ENCODE measurements at regions not wholly inside any gene's neighbourhood (a gene's known extent, or its start where the extent isn't known, plus 50 kb on each side); places are given as distances from the start of the nearest gene placed in this dataset.
A peak's percentile ranks its signal among the peaks of the same experiment; 100 is the strongest.
"Not testable (repeated sequence)": the region's sequence is repeated elsewhere in the genome, so short reads cannot be mapped to it uniquely, and the experiment has no call there.

- FAIRE-seq; POLR2A ChIA-PET (ENCODE audit: partially characterized antibody); H3K23me2 ChIP-seq (ENCODE audit: low read depth, low read length); H3K4me1 ChIP-seq (replicated peaks in 1 of 4; ENCODE audit: control insufficient read depth in 3 of 4, insufficient read depth in 4 of 4, low read length in 3 of 4); H2BK5ac ChIP-seq (ENCODE audit: low read depth, low read length); H2AK5ac ChIP-seq (ENCODE audit: low read depth, low read length); H3K79me2 ChIP-seq (ENCODE audit: control insufficient read depth in 1 of 2, insufficient read depth in 2 of 2, low read length in 2 of 2); H3K23ac ChIP-seq (ENCODE audit: insufficient read length); H3K14ac ChIP-seq (ENCODE audit: insufficient read length); H3K18ac ChIP-seq (ENCODE audit: extremely low read depth, low read length); H2BK20ac ChIP-seq (ENCODE audit: low read length); H4K91ac ChIP-seq (replicated peaks; ENCODE audit: insufficient read length, low read length); H4K8ac ChIP-seq (ENCODE audit: extremely low read depth, insufficient read depth, low read length); H3K9ac ChIP-seq (replicated peaks in 1 of 4; ENCODE audit: extremely low read depth in 1 of 4, low read depth in 3 of 4, low read length in 3 of 4); H3K79me1 ChIP-seq (ENCODE audit: low read depth, low read length); H2BK12ac ChIP-seq (ENCODE audit: low read depth, low read length); H3K27ac ChIP-seq (ENCODE audit: low read depth, low read length); H2AFZ ChIP-seq (ENCODE audit: low read length); H3K4me2 ChIP-seq (ENCODE audit: insufficient read depth in 1 of 2, low read depth in 2 of 2, low read length in 2 of 2); H4K5ac ChIP-seq (ENCODE audit: insufficient read length, low read depth, low read length); CTCF ChIA-PET (ENCODE audit: partially characterized antibody); H3K4ac ChIP-seq (replicated peaks; ENCODE audit: insufficient read length, low read depth, low read length); H2BK120ac ChIP-seq (replicated peaks; ENCODE audit: low read depth, low read length); H3K56ac ChIP-seq (replicated peaks; ENCODE audit: insufficient read length, low read depth, low read length); H3K36me3 ChIP-seq (ENCODE audit: control insufficient read depth in 2 of 4, insufficient read depth in 4 of 4, low read length in 3 of 4); H4K20me1 ChIP-seq (replicated peaks in 1 of 2; ENCODE audit: control insufficient read depth in 1 of 2, insufficient read depth in 2 of 2, low read length in 2 of 2); H3K27me3 ChIP-seq (replicated peaks in 1 of 4; ENCODE audit: control insufficient read depth in 3 of 4, extremely low read depth in 1 of 4, insufficient read depth in 3 of 4, low read length in 3 of 4); H2BK15ac ChIP-seq (ENCODE audit: low read length); DNase-seq (ENCODE audit: low read depth in 1 of 2, low spot score in 2 of 2); H3K4me3 ChIP-seq (ENCODE audit: extremely low read depth in 1 of 4, insufficient read depth in 2 of 4, low read depth in 3 of 4, low read length in 4 of 4): not testable (repeated sequence)
- 86% methylated on average over 6 of the region's 6 CpGs; no CpG with 5 or more reads in 1 of the 2 experiments for WGBS, 2 experiments (ENCODE audit: extremely low coverage in 1 of 2, insufficient coverage in 1 of 2, insufficient read length in 1 of 2, insufficient replicate concordance in 2 of 2, low coverage in 1 of 2, low lambda C conversion rate in 2 of 2, missing lambda C conversion rate in 1 of 2)
- H3K9me3 ChIP-seq (ENCODE audit: insufficient read depth in 2 of 2, low read depth in 1 of 2, low read length in 1 of 2): peaks cover 1 to 17% of the 10 kb centered on the region in 2 experiments; a peak in 3 of 4 replicates
- peak; percentile 61 for TF ChIP-seq TEAD4 (IDR thresholded peaks at IDR 0.05; ENCODE audit: low read depth, low read length)
Observed at GRCh38 chr3:146354421-146354820, 103.5 kb upstream of the PLSCR4 start.
